B cell (primary cell): ENCODE measurements at regions not wholly inside any gene's neighbourhood (a gene's known extent, or its start where the extent isn't known, plus 50 kb on each side); places are given as distances from the start of the nearest gene placed in this dataset.

Experiments
- CTCF ChIP-seq: fragments of 200-600 bp; IDR thresholded peaks from one replicate; pipeline ENCODE4 v1.8.0; 2022; ENCODE audit warnings: antibody characterized with exemption, mild to moderate bottlenecking
- EZH2 ChIP-seq: IDR thresholded peaks from 2 replicates; pipeline ENCODE4 v1.6.1; 2012; ENCODE audit warnings: borderline replicate concordance, low read depth, mild to moderate bottlenecking, moderate library complexity, low read length; ENCODE audit not compliant: insufficient read depth, poor library complexity, severe bottlenecking

GRCh38 chr4:124874172-124874450, 161.6 kb upstream of the ANKRD50 start:
- TF ChIP-seq CTCF (no peak), EZH2 (no peak)
